ENCODE measurements at regions not wholly inside any gene's neighbourhood (a gene's known extent, or its start where the extent isn't known, plus 50 kb on each side); places are given as distances from the start of the nearest gene placed in this dataset.
A peak's percentile ranks its signal among the peaks of the same experiment; 100 is the strongest.

DNA sequence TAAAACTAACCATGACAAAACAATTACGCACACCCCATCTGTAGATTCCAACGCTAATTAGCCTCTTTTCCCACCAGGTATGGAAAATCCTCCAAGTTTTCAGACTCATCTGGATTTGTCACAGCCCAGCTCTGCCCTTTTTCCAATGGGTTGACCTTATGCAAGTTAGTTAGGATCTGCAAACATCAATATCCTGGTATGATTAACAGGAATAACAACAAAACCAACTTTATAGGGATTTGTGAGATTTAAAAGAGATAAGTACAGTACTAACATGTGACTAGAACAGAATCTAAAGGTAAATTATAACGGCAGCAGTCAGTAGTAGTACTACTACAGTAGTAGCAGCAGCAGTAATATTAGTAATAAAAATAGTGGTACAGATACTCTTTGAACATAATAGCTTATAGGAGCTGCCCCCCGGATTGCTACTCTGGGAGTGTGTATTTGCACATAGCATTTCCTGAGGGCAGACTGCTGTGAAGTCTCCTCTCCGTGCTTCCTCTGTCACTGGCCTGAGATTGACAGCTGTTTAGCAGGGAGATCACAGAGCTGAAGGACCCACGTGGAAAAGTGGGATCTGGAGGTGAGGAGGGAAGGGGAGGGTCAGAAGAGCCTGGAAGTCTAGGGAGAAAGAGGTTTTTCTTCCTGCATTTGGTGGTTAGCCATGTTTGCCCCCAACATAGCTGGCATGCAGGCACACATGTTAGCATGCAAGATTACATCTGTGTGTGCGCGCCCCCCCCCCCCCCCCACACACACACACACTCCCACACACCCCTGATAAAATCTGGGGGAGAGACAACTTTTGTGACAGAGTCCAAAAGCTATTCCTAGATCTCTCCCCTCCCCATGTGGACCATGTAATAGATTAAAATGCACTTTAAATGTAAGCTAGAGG, 73.3 kb upstream of the FAM171A1 start:
- H3K9ac ChIP-seq (ENCODE audit: low read length), result no peak overlapping the region

DNA sequence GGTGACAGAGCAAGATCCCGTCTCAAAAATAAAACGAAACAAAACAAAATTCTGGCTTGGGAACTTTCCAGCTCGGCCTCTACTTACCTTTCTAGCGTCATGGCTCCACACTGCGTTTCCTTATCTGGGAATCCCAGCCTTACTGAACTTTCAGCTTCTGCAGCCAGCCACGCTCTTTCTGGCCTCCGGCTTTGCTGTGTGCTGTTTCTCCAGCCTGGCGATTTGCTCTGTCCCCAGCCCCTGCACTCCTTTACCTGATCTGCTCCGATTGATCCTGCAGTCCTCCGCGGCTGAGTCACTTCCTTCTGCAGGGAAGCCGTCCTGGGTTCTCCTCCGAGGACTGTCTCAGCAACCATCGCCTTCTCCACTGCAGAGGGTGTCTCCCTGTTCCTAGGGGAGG, 71.0 kb upstream of the FAM171A1 start:
- no peak overlapping the region for H3K4me3 ChIP-seq (ENCODE audit: insufficient read depth, low read depth, low read length)
- TF ChIP-seq, protein P1, sequence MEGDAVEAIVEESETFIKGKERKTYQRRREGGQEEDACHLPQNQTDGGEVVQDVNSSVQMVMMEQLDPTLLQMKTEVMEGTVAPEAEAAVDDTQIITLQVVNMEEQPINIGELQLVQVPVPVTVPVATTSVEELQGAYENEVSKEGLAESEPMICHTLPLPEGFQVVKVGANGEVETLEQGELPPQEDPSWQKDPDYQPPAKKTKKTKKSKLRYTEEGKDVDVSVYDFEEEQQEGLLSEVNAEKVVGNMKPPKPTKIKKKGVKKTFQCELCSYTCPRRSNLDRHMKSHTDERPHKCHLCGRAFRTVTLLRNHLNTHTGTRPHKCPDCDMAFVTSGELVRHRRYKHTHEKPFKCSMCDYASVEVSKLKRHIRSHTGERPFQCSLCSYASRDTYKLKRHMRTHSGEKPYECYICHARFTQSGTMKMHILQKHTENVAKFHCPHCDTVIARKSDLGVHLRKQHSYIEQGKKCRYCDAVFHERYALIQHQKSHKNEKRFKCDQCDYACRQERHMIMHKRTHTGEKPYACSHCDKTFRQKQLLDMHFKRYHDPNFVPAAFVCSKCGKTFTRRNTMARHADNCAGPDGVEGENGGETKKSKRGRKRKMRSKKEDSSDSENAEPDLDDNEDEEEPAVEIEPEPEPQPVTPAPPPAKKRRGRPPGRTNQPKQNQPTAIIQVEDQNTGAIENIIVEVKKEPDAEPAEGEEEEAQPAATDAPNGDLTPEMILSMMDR (IDR thresholded peaks at IDR 0.05; ENCODE audit: insufficient read depth, low read depth, low read length), result no peak
- no peak for TF ChIP-seq EZH2 (IDR thresholded peaks at IDR 0.05; ENCODE audit: insufficient read depth, low read length)
- no peak overlapping the region for H3K9ac ChIP-seq (ENCODE audit: low read length)
- H3K27me3 Mint-ChIP-seq (ENCODE audit: low read depth, unreplicated experiment), result peaks cover 7% of the 10 kb centered on the region
- H3K4me2 ChIP-seq (ENCODE audit: low read length), result no peak overlapping the region
- DNase-seq (ENCODE audit: low read depth), result no peak
- H3K36me3 ChIP-seq (ENCODE audit: insufficient read depth, low read length), result no peaks in the 10 kb centered on the region
- no peaks in the 10 kb centered on the region for H4K20me1 ChIP-seq (ENCODE audit: insufficient read depth, low read length)
- H3K27ac ChIP-seq (ENCODE audit: low read depth, low read length), result no peak overlapping the region
- no peak for FAIRE-seq
- no peak overlapping the region for H2AFZ ChIP-seq (ENCODE audit: low read depth, low read length)
- no peaks in the 10 kb centered on the region for H3K9me3 ChIP-seq (ENCODE audit: insufficient read depth, low read depth, low read length)
- no peaks in the 10 kb centered on the region for H3K36me3 Mint-ChIP-seq (ENCODE audit: low read depth, unreplicated experiment)
- H3K4me3 Mint-ChIP-seq (ENCODE audit: unreplicated experiment), result no peak overlapping the region
- H3K27ac Mint-ChIP-seq (ENCODE audit: unreplicated experiment), result no peak overlapping the region
- H3K4me1 ChIP-seq (ENCODE audit: insufficient read depth, low read length), result peaks cover 5% of the 10 kb centered on the region
- H3K9me3 Mint-ChIP-seq (ENCODE audit: unreplicated experiment), result no peaks in the 10 kb centered on the region
- H3K79me2 ChIP-seq (ENCODE audit: insufficient read depth, low read length), result no peaks in the 10 kb centered on the region
- H3K4me1 Mint-ChIP-seq (ENCODE audit: low read depth, unreplicated experiment), result no peaks in the 10 kb centered on the region
- H3K27me3 ChIP-seq (ENCODE audit: insufficient read depth, low read length), result peaks cover 4% of the 10 kb centered on the region

More for the DNA sequence above, 73.3 kb upstream of the FAM171A1 start:
- no peaks in the 10 kb centered on the region for H3K9me3 Mint-ChIP-seq (ENCODE audit: unreplicated experiment)
- H3K4me3 ChIP-seq (ENCODE audit: insufficient read depth, low read depth, low read length), result no peak overlapping the region
- H3K4me2 ChIP-seq (ENCODE audit: low read length), result no peak overlapping the region
- TF ChIP-seq EZH2 (IDR thresholded peaks at IDR 0.05; ENCODE audit: insufficient read depth, low read length), result no peak
- TF ChIP-seq, protein P1 (IDR thresholded peaks at IDR 0.05; ENCODE audit: insufficient read depth, low read depth, low read length), result no peak
- no peak for FAIRE-seq
- no peak overlapping the region for H3K27ac ChIP-seq (ENCODE audit: low read depth, low read length)
- peaks cover 11% of the 10 kb centered on the region for H3K27me3 Mint-ChIP-seq (ENCODE audit: low read depth, unreplicated experiment)
- H4K20me1 ChIP-seq (ENCODE audit: insufficient read depth, low read length), result no peaks in the 10 kb centered on the region
- H3K27ac Mint-ChIP-seq (ENCODE audit: unreplicated experiment), result no peak overlapping the region
- H3K79me2 ChIP-seq (ENCODE audit: insufficient read depth, low read length), result no peaks in the 10 kb centered on the region
- H3K9me3 ChIP-seq (ENCODE audit: insufficient read depth, low read depth, low read length), result no peaks in the 10 kb centered on the region
- no peak for DNase-seq (ENCODE audit: low read depth)
- peaks cover 7% of the 10 kb centered on the region for H3K27me3 ChIP-seq (ENCODE audit: insufficient read depth, low read length)
- H3K36me3 Mint-ChIP-seq (ENCODE audit: low read depth, unreplicated experiment), result no peaks in the 10 kb centered on the region
- H3K4me3 Mint-ChIP-seq (ENCODE audit: unreplicated experiment), result no peak overlapping the region
- H3K36me3 ChIP-seq (ENCODE audit: insufficient read depth, low read length), result no peaks in the 10 kb centered on the region
- H3K4me1 Mint-ChIP-seq (ENCODE audit: low read depth, unreplicated experiment), result no peaks in the 10 kb centered on the region
- H2AFZ ChIP-seq (ENCODE audit: low read depth, low read length), result no peak overlapping the region
- no peaks in the 10 kb centered on the region for H3K4me1 ChIP-seq (ENCODE audit: insufficient read depth, low read length)

DNA sequence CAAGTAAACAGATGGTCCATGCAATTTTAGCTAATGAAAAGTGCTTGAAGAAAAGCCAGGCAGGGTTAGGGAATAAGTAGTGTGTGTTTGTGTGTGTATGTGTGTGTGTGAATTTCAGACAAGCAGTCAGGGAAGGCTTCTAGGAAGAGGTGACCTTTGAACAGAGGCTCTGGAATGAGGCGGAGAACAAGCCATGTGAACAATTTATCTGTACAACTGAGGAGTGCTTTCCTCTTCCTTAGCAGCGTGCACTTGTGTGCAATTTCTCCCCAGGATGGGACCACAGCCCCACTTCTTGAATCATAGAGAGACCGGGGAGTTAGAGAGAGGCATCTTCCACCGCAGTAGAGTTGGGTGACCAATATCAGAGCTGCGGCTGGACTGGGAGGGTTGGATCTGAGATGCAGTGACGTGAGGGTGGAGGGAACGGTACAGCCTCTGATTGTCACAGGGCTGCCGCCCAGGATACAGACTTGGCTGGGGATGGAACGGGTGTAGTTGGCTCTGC, 69.2 kb upstream of the FAM171A1 start:
- H3K27ac ChIP-seq (ENCODE audit: low read depth, low read length), result no peak overlapping the region
- peaks cover 4% of the 10 kb centered on the region for H3K27me3 ChIP-seq (ENCODE audit: insufficient read depth, low read length)
- no peaks in the 10 kb centered on the region for H3K9me3 ChIP-seq (ENCODE audit: insufficient read depth, low read depth, low read length)
- H3K4me3 ChIP-seq (ENCODE audit: insufficient read depth, low read depth, low read length), result no peak overlapping the region
- peaks cover 5% of the 10 kb centered on the region for H3K4me1 ChIP-seq (ENCODE audit: insufficient read depth, low read length)
- H3K36me3 Mint-ChIP-seq (ENCODE audit: low read depth, unreplicated experiment), result no peaks in the 10 kb centered on the region
- H3K4me3 Mint-ChIP-seq (ENCODE audit: unreplicated experiment), result no peak overlapping the region
- H3K4me2 ChIP-seq (ENCODE audit: low read length), result peak overlapping the region; percentile 77
- no peaks in the 10 kb centered on the region for H3K9me3 Mint-ChIP-seq (ENCODE audit: unreplicated experiment)
- no peak overlapping the region for H3K27ac Mint-ChIP-seq (ENCODE audit: unreplicated experiment)
- TF ChIP-seq, protein P1 (IDR thresholded peaks at IDR 0.05; ENCODE audit: insufficient read depth, low read depth, low read length), result no peak
- DNase-seq (ENCODE audit: low read depth) (no peak), FAIRE-seq (no peak)
- peaks cover 4% of the 10 kb centered on the region for H3K27me3 Mint-ChIP-seq (ENCODE audit: low read depth, unreplicated experiment)
- H3K9ac ChIP-seq (ENCODE audit: low read length), result no peak overlapping the region
- H3K36me3 ChIP-seq (ENCODE audit: insufficient read depth, low read length), result no peaks in the 10 kb centered on the region
- H2AFZ ChIP-seq (ENCODE audit: low read depth, low read length), result no peak overlapping the region
- H4K20me1 ChIP-seq (ENCODE audit: insufficient read depth, low read length), result no peaks in the 10 kb centered on the region
- no peaks in the 10 kb centered on the region for H3K79me2 ChIP-seq (ENCODE audit: insufficient read depth, low read length)
- no peaks in the 10 kb centered on the region for H3K4me1 Mint-ChIP-seq (ENCODE audit: low read depth, unreplicated experiment)

All from astrocyte (in vitro differentiated cells and primary cell).